ENCODE measurements at regions not wholly inside any gene's neighbourhood (a gene's known extent, or its start where the extent isn't known, plus 50 kb on each side); places are given as distances from the start of the nearest gene placed in this dataset.

DNA sequence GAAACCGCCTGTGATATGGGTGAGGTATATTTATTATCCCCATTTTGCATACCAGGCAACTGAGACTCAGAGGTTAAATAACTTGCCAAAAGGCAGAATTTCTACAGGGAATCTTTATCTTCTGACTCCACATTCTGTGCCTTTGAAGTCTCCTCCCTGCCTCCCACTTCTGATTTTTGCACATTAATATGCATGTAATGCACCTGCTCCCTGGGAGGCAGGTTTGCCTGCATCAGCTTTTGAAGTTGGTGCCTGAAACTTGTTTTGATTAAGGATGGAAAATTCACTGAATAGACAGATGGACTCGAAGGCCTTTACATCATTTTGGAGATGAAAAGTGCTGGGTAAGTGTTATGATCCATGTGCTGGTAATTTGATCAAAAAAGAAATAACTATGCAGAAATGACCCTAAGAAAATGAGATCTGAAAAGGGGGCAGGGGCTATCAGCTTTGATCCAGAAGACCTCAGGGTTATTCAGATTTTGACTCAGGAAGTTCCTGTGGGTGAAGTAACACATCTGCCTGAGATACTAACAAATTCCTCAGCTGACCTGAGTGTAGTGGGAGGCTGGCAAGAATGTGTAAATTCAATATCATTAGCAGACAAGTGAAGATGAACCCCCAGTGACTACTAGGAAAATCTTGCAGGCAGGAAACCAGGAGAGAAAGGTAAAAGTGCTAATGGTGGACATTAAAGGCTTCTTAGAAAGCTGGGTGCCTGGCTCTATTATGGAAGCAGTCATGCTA, 167.5 kb upstream of the BOD1L1 start:
- no peak for TF ChIP-seq CTCF (IDR thresholded peaks at IDR 0.05)
- TF ChIP-seq POLR2A (IDR thresholded peaks at IDR 0.05): no peak
- no peak for TF ChIP-seq POLR2AphosphoS5 (IDR thresholded peaks at IDR 0.05)
